Lower leg skin (tissue), 4 donors: ENCODE measurements at regions not wholly inside any gene's neighbourhood (a gene's known extent, or its start where the extent isn't known, plus 50 kb on each side); places are given as distances from the start of the nearest gene placed in this dataset.

Experiments used
- DNase-seq, 2 donors: peaks; one replicate each; pipeline ENCODE4 v3.0.0-alpha.2; 2019; ENCODE audit warnings: low spot score in 2 of 2
- H3K4me3 ChIP-seq: fragments of 200-600 bp; sonication (generic); 2 replicates; pipeline ENCODE4 v1.5.1; 2017; ENCODE audit warnings: mild to moderate bottlenecking, low read depth; ENCODE audit not compliant: poor library complexity, severe bottlenecking
- CTCF ChIP-seq, 3 donors: fragments of 450-650 bp; IDR thresholded peaks; one replicate each; pipeline ENCODE4 v1.5.1; 2016; ENCODE audit warnings: antibody characterized with exemption in 3 of 3, mild to moderate bottlenecking in 3 of 3, moderate library complexity in 2 of 3
- POLR2A ChIP-seq, 2 donors: fragments of 450-650 bp; IDR thresholded peaks; one replicate each; pipeline ENCODE4 v1.6.1; 2016 to 2017; ENCODE audit warnings: antibody characterized with exemption in 2 of 2, mild to moderate bottlenecking in 1 of 2, moderate library complexity in 1 of 2
- WGBS, 2 donors: methylation state at CpG; one replicate each; pipeline ENCODE4 v1.1.5; 2018; 5-methylcytosine and 5-hydroxymethylcytosine counted together
- intact Hi-C: fragments of 100-400 bp; cut with DNase I; formaldehyde crosslinking; loops from one replicate; pipeline ENCODE4 v1.15.0; 2023; ENCODE audit warnings: low total_unique reads

- DNase-seq = no peak
- WGBS, 2 donors = 84% methylated on average over 2 of the region's 2 CpGs; no CpG with 5 or more reads in 1 of the 2 donors
- no peak for TF ChIP-seq CTCF (IDR thresholded peaks at IDR 0.05)
- no peak for TF ChIP-seq POLR2A (IDR thresholded peaks at IDR 0.05)
- intact Hi-C loops = no loop called here
- H3K4me3 ChIP-seq = no peak overlapping the region
Measured at GRCh38 chrY:19015213-19015612, 241.7 kb upstream of the HSFY2 start.

- intact Hi-C loops = no loop called here
- 69% methylated on average over 2 of the region's 2 CpGs; no CpG with 5 or more reads in 1 of the 2 donors for WGBS, 2 donors
- H3K4me3 ChIP-seq = no peak overlapping the region
- TF ChIP-seq CTCF (IDR thresholded peaks at IDR 0.05) = no peak
- TF ChIP-seq POLR2A (IDR thresholded peaks at IDR 0.05) = no peak
- no peak for DNase-seq
Measured at GRCh38 chrY:19012985-19013384, 239.4 kb upstream of the HSFY2 start.

- intact Hi-C loops = no loop called here
- TF ChIP-seq CTCF (IDR thresholded peaks at IDR 0.05) (no peak), POLR2A (IDR thresholded peaks at IDR 0.05) (no peak)
- H3K4me3 ChIP-seq = no peak overlapping the region
- WGBS, 2 donors = 45% methylated on average over 3 of the region's 3 CpGs; no CpG with 5 or more reads in 1 of the 2 donors
- DNase-seq = no peak
Measured at GRCh38 chrY:19011605-19012090, 238.1 kb upstream of the HSFY2 start.

- H3K4me3 ChIP-seq = no peak overlapping the region
- TF ChIP-seq CTCF (IDR thresholded peaks at IDR 0.05) (no peak), POLR2A (IDR thresholded peaks at IDR 0.05) (no peak)
- DNase-seq = no peak
- intact Hi-C loops = no loop called here
- 90% methylated on average over 2 of the region's 2 CpGs; no CpG with 5 or more reads in 1 of the 2 donors for WGBS, 2 donors
Measured at GRCh38 chrY:19006234-19006633, 232.7 kb upstream of the HSFY2 start.

GRCh38 chrY:19005579-19005978 is 232.0 kb upstream of the HSFY2 start:
- no peak for DNase-seq
- TF ChIP-seq POLR2A (IDR thresholded peaks at IDR 0.05) (no peak), CTCF (IDR thresholded peaks at IDR 0.05) (no peak)
- no peak overlapping the region for H3K4me3 ChIP-seq
- intact Hi-C loops = no loop called here
- 91% methylated on average over 7 of the region's 7 CpGs; no CpG with 5 or more reads in 1 of the 2 donors for WGBS, 2 donors

- 100% methylated on average over 2 of the region's 2 CpGs; no CpG with 5 or more reads in 1 of the 2 donors for whole genome bisulfite sequencing, 2 donors
- no peak overlapping the region for H3K4me3 ChIP-seq
- intact Hi-C loops = no loop called here
- DNase-seq = no peak
- TF ChIP-seq CTCF (IDR thresholded peaks at IDR 0.05) (no peak), POLR2A (IDR thresholded peaks at IDR 0.05) (no peak)
Measured at GRCh38 chrY:18997635-18998240, 224.2 kb upstream of the HSFY2 start.
